ENCODE measurements at regions not wholly inside any gene's neighbourhood (a gene's known extent, or its start where the extent isn't known, plus 50 kb on each side); places are given as distances from the start of the nearest gene placed in this dataset.

DNA sequence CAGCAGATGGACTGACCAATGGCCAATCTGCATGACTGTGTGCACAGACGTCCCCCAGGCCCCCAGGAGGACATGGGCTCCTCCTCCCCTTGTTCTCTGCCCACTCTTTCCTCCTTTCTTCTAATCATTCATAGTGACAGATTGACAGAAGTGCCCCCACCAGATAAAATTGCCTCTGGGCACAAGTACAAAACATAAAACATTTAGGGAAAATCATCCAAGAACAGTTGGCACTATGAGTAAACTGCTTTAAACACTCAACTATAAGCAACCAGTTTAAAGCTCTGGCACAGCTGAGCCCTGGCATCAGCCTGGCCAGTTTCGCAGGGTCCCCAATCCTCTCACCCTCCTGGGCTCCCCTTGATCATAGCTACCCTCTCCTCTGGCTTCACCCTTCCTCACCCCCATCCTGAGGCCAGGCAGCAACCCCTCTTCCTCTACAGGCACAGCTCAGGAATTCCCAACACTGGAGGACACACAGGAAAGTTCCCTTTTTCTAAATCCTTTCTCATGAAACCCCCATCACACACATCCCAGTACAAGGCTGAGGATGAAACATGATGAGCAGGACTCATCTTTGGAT lies 232.9 kb downstream of the BUD13 start:
- POLR2A ChIA-PET = no interaction called here
- Histone ChIP-seq H3K79me2 (ENCODE audit: insufficient read depth) (no peaks in the 10 kb centered on the region), H3K9me3 (no peaks in the 10 kb centered on the region), H3K27ac (ENCODE audit: low read depth in 2 of 2, low read length in 1 of 2) (no peak overlapping the region), H3K4me3 (ENCODE audit: low read depth in 2 of 2, low read length in 1 of 2) (no peak overlapping the region), H3K36me3 (replicated peaks in 1 of 2; ENCODE audit: control insufficient read depth in 1 of 2, insufficient read depth in 2 of 2, low read length in 1 of 2) (no peaks in the 10 kb centered on the region), H3F3A (replicated peaks; ENCODE audit: insufficient read depth) (no peaks in the 10 kb centered on the region), H4K20me1 (ENCODE audit: insufficient read depth) (no peaks in the 10 kb centered on the region), H2AFZ (ENCODE audit: low read depth) (no peak overlapping the region), H3K27me3 (ENCODE audit: insufficient read depth) (peaks cover 8% of the 10 kb centered on the region; the same call in 1 of the 2 replicates), H3K9me2 (no peaks in the 10 kb centered on the region), H3K4me2 (no peak overlapping the region), H3K9ac (no peak overlapping the region), H3K4me1 (ENCODE audit: control insufficient read depth in 1 of 2, insufficient read depth in 2 of 2, low read depth in 1 of 2, low read length in 1 of 2) (peaks cover 0 to 6% of the 10 kb centered on the region in 2 experiments; a peak in 1 of 4 replicates)
- CTCF ChIA-PET = interaction anchor here (1.0 to 1.1 kb wide), 2 partner anchors 17 to 24 kb away, joined by 3 read pairs; no protein-coding TSS in a partner anchor
- DNase-seq = no peak
- TF ChIP-seq SMC3 (IDR thresholded peaks at IDR 0.05; ENCODE audit: low read depth, low read length) = no peak
- no peak for TF ChIP-seq CHD2 (IDR thresholded peaks at IDR 0.05; ENCODE audit: low read length, partially characterized antibody)
- TF ChIP-seq TEAD4 (IDR thresholded peaks at IDR 0.05; ENCODE audit: borderline replicate concordance, insufficient read depth) = no peak
- no peak for TF ChIP-seq FOXJ3 (CRISPR knock-in tag; IDR thresholded peaks at IDR 0.05)
- TF ChIP-seq TAF1 (IDR thresholded peaks at IDR 0.05; ENCODE audit: borderline replicate concordance, low read depth, low read length) = no peak
- no peak for TF ChIP-seq JUND (IDR thresholded peaks at IDR 0.05)
- TF ChIP-seq FOSL2 (IDR thresholded peaks at IDR 0.05; ENCODE audit: borderline replicate concordance, low read depth) = no peak
- TF ChIP-seq, protein P1, sequence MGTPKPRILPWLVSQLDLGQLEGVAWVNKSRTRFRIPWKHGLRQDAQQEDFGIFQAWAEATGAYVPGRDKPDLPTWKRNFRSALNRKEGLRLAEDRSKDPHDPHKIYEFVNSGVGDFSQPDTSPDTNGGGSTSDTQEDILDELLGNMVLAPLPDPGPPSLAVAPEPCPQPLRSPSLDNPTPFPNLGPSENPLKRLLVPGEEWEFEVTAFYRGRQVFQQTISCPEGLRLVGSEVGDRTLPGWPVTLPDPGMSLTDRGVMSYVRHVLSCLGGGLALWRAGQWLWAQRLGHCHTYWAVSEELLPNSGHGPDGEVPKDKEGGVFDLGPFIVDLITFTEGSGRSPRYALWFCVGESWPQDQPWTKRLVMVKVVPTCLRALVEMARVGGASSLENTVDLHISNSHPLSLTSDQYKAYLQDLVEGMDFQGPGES (IDR thresholded peaks at IDR 0.05; ENCODE audit: low read depth, low read length) = no peak
- TF ChIP-seq, protein P2, sequence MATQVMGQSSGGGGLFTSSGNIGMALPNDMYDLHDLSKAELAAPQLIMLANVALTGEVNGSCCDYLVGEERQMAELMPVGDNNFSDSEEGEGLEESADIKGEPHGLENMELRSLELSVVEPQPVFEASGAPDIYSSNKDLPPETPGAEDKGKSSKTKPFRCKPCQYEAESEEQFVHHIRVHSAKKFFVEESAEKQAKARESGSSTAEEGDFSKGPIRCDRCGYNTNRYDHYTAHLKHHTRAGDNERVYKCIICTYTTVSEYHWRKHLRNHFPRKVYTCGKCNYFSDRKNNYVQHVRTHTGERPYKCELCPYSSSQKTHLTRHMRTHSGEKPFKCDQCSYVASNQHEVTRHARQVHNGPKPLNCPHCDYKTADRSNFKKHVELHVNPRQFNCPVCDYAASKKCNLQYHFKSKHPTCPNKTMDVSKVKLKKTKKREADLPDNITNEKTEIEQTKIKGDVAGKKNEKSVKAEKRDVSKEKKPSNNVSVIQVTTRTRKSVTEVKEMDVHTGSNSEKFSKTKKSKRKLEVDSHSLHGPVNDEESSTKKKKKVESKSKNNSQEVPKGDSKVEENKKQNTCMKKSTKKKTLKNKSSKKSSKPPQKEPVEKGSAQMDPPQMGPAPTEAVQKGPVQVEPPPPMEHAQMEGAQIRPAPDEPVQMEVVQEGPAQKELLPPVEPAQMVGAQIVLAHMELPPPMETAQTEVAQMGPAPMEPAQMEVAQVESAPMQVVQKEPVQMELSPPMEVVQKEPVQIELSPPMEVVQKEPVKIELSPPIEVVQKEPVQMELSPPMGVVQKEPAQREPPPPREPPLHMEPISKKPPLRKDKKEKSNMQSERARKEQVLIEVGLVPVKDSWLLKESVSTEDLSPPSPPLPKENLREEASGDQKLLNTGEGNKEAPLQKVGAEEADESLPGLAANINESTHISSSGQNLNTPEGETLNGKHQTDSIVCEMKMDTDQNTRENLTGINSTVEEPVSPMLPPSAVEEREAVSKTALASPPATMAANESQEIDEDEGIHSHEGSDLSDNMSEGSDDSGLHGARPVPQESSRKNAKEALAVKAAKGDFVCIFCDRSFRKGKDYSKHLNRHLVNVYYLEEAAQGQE (IDR thresholded peaks at IDR 0.05; ENCODE audit: low read depth, low read length) = no peak
- TF ChIP-seq FOXM1 (IDR thresholded peaks at IDR 0.05; ENCODE audit: low read depth) = no peak
- TF ChIP-seq, protein P3, sequence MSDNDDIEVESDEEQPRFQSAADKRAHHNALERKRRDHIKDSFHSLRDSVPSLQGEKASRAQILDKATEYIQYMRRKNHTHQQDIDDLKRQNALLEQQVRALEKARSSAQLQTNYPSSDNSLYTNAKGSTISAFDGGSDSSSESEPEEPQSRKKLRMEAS (IDR thresholded peaks at IDR 0.05; ENCODE audit: low read depth) = no peak
- WGBS (ENCODE audit: low lambda C conversion rate) = 10% methylated on average over 2 of the region's 2 CpGs

GRCh38 chr11:116539211-116539610 lies 233.6 kb downstream of the BUD13 start:
- WGBS (ENCODE audit: low lambda C conversion rate) = 22% methylated on average over 4 of the region's 4 CpGs
- Histone ChIP-seq H2AFZ (ENCODE audit: low read depth) (no peak overlapping the region), H3K4me2 (no peak overlapping the region), H3K27ac (ENCODE audit: low read depth in 2 of 2, low read length in 1 of 2) (no peak overlapping the region), H3K9me3 (no peaks in the 10 kb centered on the region), H4K20me1 (ENCODE audit: insufficient read depth) (no peaks in the 10 kb centered on the region), H3K36me3 (replicated peaks in 1 of 2; ENCODE audit: control insufficient read depth in 1 of 2, insufficient read depth in 2 of 2, low read length in 1 of 2) (no peaks in the 10 kb centered on the region), H3K9ac (no peak overlapping the region), H3K4me1 (ENCODE audit: control insufficient read depth in 1 of 2, insufficient read depth in 2 of 2, low read depth in 1 of 2, low read length in 1 of 2) (peaks cover 0 to 6% of the 10 kb centered on the region in 2 experiments; a peak in 1 of 4 replicates), H3K4me3 (ENCODE audit: low read depth in 2 of 2, low read length in 1 of 2) (no peak overlapping the region), H3K27me3 (ENCODE audit: insufficient read depth) (peaks cover 14% of the 10 kb centered on the region; the same call in 1 of the 2 replicates), H3K79me2 (ENCODE audit: insufficient read depth) (no peaks in the 10 kb centered on the region), H3F3A (replicated peaks; ENCODE audit: insufficient read depth) (no peaks in the 10 kb centered on the region), H3K9me2 (no peaks in the 10 kb centered on the region)
- ChIA-PET POLR2A (no interaction called here), CTCF (interaction anchor here (1.0 kb wide), 1 partner anchor 23 kb away, joined by 3 read pairs; no protein-coding TSS in a partner anchor)
- no peak for DNase-seq
- TF ChIP-seq RFX5 (IDR thresholded peaks at IDR 0.05; ENCODE audit: low read length) = no peak
- no peak for TF ChIP-seq USF2 (IDR thresholded peaks at IDR 0.05; ENCODE audit: borderline replicate concordance, low read depth, low read length)
- TF ChIP-seq, protein P1 (IDR thresholded peaks at IDR 0.05; ENCODE audit: low read depth, low read length) = no peak
- no peak for TF ChIP-seq MEF2A (IDR thresholded peaks at IDR 0.05; ENCODE audit: borderline replicate concordance, low read depth)
- TF ChIP-seq EZH2phosphoT487 (IDR thresholded peaks at IDR 0.05; ENCODE audit: borderline replicate concordance, low read depth) = no peak
- TF ChIP-seq NRF1 (IDR thresholded peaks at IDR 0.05; ENCODE audit: low read depth, low read length) = no peak
- TF ChIP-seq SMC3 (IDR thresholded peaks at IDR 0.05; ENCODE audit: low read depth, low read length) = no peak
- no peak for TF ChIP-seq TCF12 (IDR thresholded peaks at IDR 0.05)

Measured in SK-N-SH (cell line).